ENCODE measurements at regions not wholly inside any gene's neighbourhood (a gene's known extent, or its start where the extent isn't known, plus 50 kb on each side); places are given as distances from the start of the nearest gene placed in this dataset.

DNA sequence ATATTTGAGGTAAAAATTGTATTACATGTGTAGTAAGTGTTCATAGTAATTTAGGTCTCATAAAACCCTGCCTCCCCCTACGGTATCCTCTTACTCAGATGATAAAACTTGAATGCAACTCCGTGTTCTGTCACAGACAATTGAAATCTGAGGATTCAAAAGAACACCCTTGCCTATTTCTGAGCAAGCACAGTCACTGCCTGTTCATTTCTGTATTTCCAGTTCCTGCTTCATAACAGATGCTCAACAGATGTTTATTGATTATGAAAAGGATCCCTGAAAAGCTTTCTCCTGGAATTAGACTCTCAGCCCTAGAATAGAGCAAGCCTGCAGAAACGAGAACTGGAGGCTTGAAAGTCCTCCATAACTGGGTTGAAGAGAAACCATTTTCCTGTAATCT lies 144.1 kb upstream of the SPEF2 start:
- no peak for TF ChIP-seq POLR2A (IDR thresholded peaks at IDR 0.05; ENCODE audit: low read depth, low read length)
- TF ChIP-seq TAF1 (IDR thresholded peaks at IDR 0.05; ENCODE audit: borderline replicate concordance, low read depth, low read length): no peak
